Right lobe of liver (tissue), 6 donors: ENCODE measurements at regions not wholly inside any gene's neighbourhood (a gene's known extent, or its start where the extent isn't known, plus 50 kb on each side); places are given as distances from the start of the nearest gene placed in this dataset.
"Not testable (repeated sequence)": the region's sequence is repeated elsewhere in the genome, so short reads cannot be mapped to it uniquely, and the experiment has no call there.

ENCODE experiments used
- ATAC-seq, 4 donors: fragments of 200-7000 bp; cut with Tn5 transposase; one replicate each; pipeline ENCODE4 v1.9.1; 2020; ENCODE audit warnings: mild to moderate bottlenecking in 4 of 4, moderate library complexity in 4 of 4
- DNase-seq, 3 donors: peaks; one replicate each; pipeline ENCODE4 v3.0.0-alpha.2; 2020
- H3K27ac ChIP-seq, 3 donors: fragments of 200-600 bp; one replicate each; pipeline ENCODE4 v1.8.0; 2022
- H3K27me3 ChIP-seq, 2 donors: fragments of 200-600 bp; one replicate each; pipeline ENCODE4 v1.8.0; 2022
- H3K36me3 ChIP-seq, 4 donors: fragments of 200-600 bp; sonication (generic) in 1 of 4; one replicate each; pipeline versions ENCODE4 v1.5.1 to v1.8.0; 2017 to 2022; ENCODE audit warnings: control low read depth in 1 of 4
- H3K4me1 ChIP-seq, 4 donors: fragments of 200-600 bp; sonication (generic) in 1 of 4; one replicate each; pipeline versions ENCODE4 v1.5.1 to v1.8.0; 2017 to 2022; ENCODE audit warnings: control low read depth in 1 of 4
- H3K4me3 ChIP-seq, 3 donors: fragments of 200-600 bp; one replicate each; pipeline ENCODE4 v1.8.0; 2022
- H3K9me3 ChIP-seq, 4 donors: fragments of 200-600 bp; sonication (generic) in 1 of 4; one replicate each; pipeline versions ENCODE4 v1.5.1 to v1.8.0; 2017 to 2022; ENCODE audit warnings: control low read depth in 1 of 4
- WGBS: methylation state at CpG from one replicate; pipeline ENCODE4 v1.1.6; 2018; ENCODE audit warnings: low coverage, low lambda C conversion rate; ENCODE audit not compliant: insufficient coverage; ENCODE audit errors: missing lambda C conversion rate; 5-methylcytosine and 5-hydroxymethylcytosine counted together
- intact Hi-C, 2 donors: fragments of 100-400 bp; cut with DNase I; formaldehyde crosslinking; loops; one replicate each; pipeline versions ENCODE4 v1.11.2 to v1.14.1; 2022
- donor health status: DM: no; HTN: yes; CAD: no.
- donor health status: DM: no; HTN: no; CAD: no.
- donor health status: DM: no; HTN: no; CAD: no.
- donor health status: DM: no; HTN: yes; CAD: no.
- donor health status: DM: no; HTN: yes; CAD: no.

DNA sequence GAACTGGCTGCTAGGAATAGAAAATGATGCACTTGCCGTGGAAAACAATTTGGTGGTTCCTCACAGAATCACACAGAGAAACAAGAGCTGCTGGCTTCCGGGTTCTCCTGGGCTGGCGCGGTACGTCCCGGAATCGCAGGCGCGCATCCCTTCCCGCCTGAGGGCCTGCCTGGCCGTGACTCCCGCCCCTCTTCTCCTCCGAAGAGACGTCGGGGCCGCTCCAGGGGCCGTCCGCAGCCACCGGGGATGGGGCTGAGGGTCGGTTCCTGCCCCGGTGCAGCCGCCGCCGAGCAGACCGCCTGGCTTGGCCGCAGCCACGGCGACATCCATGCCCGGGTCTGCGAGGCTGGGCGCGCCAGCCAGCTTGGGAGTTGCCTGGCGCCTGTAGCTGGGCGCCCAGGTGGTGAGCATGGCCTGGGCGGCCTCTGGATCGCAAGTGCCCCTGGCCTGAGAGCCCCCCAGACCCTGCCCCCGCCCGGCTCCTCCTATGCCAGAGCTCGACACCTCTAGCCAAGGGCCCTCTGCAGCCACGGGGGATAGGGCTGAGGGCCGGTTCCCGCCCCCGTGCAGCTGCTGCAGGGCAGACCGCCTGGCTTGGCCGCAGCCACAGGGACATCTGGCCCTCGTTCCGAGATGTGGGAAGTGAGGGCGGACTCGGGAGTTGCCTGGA is 83.9 kb upstream of the ZNG1F start:
- H3K27ac ChIP-seq, intact Hi-C loops, ATAC-seq, H3K36me3 ChIP-seq, H3K4me3 ChIP-seq, H3K27me3 ChIP-seq, H3K9me3 ChIP-seq, H3K4me1 ChIP-seq: not testable (repeated sequence)
- 16% methylated on average over 13 of the region's 49 CpGs for WGBS
- DNase-seq: peak in 2 of 3 donors; percentile 33 to 59

DNA sequence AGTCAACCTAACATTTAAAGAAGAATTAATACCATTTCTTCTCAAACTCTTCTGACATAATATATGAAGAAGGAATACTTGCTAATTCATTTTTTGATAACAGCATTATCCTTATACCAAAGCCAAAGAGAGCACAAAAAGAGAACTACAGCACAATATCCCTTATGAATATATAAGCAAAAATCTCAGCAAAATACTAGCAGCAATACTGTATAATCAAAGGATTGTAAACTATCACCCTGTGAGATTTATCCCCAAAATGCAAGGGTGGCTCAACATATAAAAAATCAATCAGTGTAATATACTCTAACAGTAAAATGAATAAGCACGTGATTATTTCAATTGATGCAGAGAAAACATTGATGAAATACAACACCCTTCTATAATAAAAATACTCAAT is 81.9 kb upstream of the ZNG1F start:
- H3K4me1 ChIP-seq, H3K4me3 ChIP-seq, DNase-seq, H3K27ac ChIP-seq, H3K27me3 ChIP-seq, H3K36me3 ChIP-seq, intact Hi-C loops, ATAC-seq, H3K9me3 ChIP-seq: not testable (repeated sequence)
- 25% methylated on average over 1 of the region's 1 CpG for WGBS

- H3K4me3 ChIP-seq, intact Hi-C loops, H3K27me3 ChIP-seq, H3K27ac ChIP-seq, H3K9me3 ChIP-seq, H3K36me3 ChIP-seq, ATAC-seq, H3K4me1 ChIP-seq: not testable (repeated sequence)
- 42% methylated on average over 9 of the region's 14 CpGs for WGBS
- peak in 1 of 3 donors; percentile 51 for DNase-seq
Observed at GRCh38 chr9:41269471-41269870, 80.4 kb upstream of the ZNG1F start.

GRCh38 chr9:41269054-41269453 is 79.9 kb upstream of the ZNG1F start:
- DNase-seq, H3K4me1 ChIP-seq, H3K36me3 ChIP-seq, H3K9me3 ChIP-seq, H3K27ac ChIP-seq, intact Hi-C loops, H3K4me3 ChIP-seq, H3K27me3 ChIP-seq, ATAC-seq: not testable (repeated sequence)
- WGBS: no CpG with 5 or more reads among the region's 18 CpGs

- H3K9me3 ChIP-seq, H3K4me1 ChIP-seq, intact Hi-C loops, H3K36me3 ChIP-seq, H3K4me3 ChIP-seq, H3K27ac ChIP-seq, H3K27me3 ChIP-seq: not testable (repeated sequence)
- WGBS: 18% methylated on average over 14 of the region's 25 CpGs
- DNase-seq (peak in 1 of 3 donors; percentile 45), ATAC-seq (peak in 1 of 4 donors; percentile 26)
Observed at GRCh38 chr9:41266602-41267001, 77.5 kb upstream of the ZNG1F start.

DNA sequence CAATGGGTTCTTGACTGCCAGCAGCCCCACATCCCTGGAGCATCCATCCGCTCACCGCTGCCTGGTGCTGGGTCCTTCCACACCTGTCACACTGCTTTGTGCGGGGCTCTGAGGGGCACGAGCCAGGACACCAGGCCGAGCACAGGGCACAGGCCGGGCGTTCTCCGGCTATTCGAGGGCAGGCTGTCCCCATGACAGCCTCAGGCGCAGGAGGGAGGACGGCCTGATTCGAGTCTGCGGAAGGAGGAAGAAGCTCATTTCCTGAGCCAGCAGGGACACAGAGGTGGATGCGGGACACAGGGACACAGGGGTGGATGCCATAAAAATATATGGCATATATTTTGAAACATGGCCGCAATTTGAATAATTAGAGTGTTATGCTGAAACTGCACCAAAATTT is 76.9 kb upstream of the ZNG1F start:
- intact Hi-C loops, H3K4me1 ChIP-seq, H3K9me3 ChIP-seq, H3K4me3 ChIP-seq, H3K27ac ChIP-seq, H3K36me3 ChIP-seq, H3K27me3 ChIP-seq: not testable (repeated sequence)
- peak; percentile 35 to 69 (median 39) for ATAC-seq
- peak in 1 of 3 donors; percentile 60 for DNase-seq
- 50% methylated on average over 1 of the region's 15 CpGs for WGBS

DNA sequence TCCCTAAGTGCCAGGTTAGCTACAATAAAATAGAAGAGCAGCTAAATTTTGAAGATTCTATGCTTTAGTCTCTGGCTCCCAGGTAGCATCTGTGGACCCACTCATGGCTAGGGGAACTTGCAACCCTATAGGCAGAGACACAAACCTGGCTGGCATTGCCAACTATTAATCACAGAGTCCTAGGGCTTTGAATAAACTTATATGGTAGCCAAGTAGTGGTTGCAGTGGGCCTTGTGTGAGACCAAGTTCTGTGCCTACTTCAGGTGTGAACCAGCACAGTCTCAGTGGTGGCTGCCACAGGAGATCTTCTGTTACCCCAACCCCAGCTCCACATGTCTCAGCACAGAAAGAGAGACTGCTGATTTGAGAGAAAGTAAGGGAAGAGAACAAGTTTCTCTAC is 62.9 kb upstream of the ZNG1F start:
- H3K4me1 ChIP-seq, intact Hi-C loops, H3K9me3 ChIP-seq, H3K27me3 ChIP-seq, ATAC-seq, H3K27ac ChIP-seq, H3K4me3 ChIP-seq, DNase-seq, H3K36me3 ChIP-seq: not testable (repeated sequence)

DNA sequence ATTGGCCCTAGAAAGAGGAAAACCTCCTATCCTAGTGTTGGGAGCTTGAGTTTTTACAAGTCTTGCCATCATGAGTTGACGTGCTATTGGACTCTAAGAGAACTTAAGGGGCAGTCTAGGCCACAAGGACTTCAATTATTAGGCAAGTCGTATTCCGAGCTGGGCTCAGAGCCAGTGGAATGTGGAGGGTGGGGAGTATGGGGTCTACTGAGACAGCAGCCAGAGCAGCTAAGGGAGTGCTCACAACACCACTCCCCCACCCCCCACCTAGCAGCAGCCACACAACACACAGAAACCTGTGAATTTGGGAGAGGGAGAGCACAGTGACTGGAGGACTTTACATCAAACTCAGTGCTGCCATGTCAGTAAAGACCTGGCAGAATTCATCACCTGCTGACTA is 62.0 kb upstream of the ZNG1F start:
- intact Hi-C loops, ATAC-seq, H3K27me3 ChIP-seq, H3K9me3 ChIP-seq, H3K4me3 ChIP-seq, H3K4me1 ChIP-seq, H3K27ac ChIP-seq, H3K36me3 ChIP-seq: not testable (repeated sequence)
- WGBS: 22% methylated on average over 3 of the region's 3 CpGs
- peak in 1 of 3 donors; percentile 12 for DNase-seq

- H3K4me3 ChIP-seq, intact Hi-C loops, H3K36me3 ChIP-seq, DNase-seq, ATAC-seq, H3K4me1 ChIP-seq, H3K9me3 ChIP-seq, H3K27ac ChIP-seq, H3K27me3 ChIP-seq: not testable (repeated sequence)
- 42% methylated on average over 4 of the region's 4 CpGs for whole genome bisulfite sequencing
Observed at GRCh38 chr9:41246702-41247101, 57.6 kb upstream of the ZNG1F start.
